ENCODE measurements at regions not wholly inside any gene's neighbourhood (a gene's known extent, or its start where the extent isn't known, plus 50 kb on each side); places are given as distances from the start of the nearest gene placed in this dataset.

DNA sequence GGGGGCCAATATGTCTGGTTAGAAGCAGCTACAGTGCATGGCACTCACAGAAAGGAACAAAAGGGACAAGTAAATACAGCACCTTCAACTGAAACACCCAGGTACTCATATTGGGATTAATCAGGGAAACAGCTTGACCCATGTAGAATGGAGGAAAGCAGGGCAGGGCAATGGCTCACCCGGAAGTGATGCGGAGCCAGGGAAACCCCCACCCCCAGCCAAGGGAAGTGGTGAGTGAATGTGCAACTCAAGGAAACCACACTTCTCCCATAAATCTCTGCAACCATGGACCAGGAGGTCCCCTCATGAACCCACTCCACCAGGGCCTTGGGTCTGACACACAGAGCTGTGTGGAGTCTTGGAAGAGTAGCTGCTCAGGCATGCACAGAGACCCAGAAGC lies 117.1 kb downstream of the MTHFS start:
- TF ChIP-seq, protein P1, sequence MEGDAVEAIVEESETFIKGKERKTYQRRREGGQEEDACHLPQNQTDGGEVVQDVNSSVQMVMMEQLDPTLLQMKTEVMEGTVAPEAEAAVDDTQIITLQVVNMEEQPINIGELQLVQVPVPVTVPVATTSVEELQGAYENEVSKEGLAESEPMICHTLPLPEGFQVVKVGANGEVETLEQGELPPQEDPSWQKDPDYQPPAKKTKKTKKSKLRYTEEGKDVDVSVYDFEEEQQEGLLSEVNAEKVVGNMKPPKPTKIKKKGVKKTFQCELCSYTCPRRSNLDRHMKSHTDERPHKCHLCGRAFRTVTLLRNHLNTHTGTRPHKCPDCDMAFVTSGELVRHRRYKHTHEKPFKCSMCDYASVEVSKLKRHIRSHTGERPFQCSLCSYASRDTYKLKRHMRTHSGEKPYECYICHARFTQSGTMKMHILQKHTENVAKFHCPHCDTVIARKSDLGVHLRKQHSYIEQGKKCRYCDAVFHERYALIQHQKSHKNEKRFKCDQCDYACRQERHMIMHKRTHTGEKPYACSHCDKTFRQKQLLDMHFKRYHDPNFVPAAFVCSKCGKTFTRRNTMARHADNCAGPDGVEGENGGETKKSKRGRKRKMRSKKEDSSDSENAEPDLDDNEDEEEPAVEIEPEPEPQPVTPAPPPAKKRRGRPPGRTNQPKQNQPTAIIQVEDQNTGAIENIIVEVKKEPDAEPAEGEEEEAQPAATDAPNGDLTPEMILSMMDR (IDR thresholded peaks at IDR 0.05; ENCODE audit: insufficient read depth, low read depth, low read length) = no peak
- no peak for TF ChIP-seq EZH2 (IDR thresholded peaks at IDR 0.05; ENCODE audit: insufficient read depth, low read length)
